Activated T-cell treated with anti-CD3 and anti-CD28 coated beads, Interleukin-2, amount 50 U/mL, for 24 hours (primary cell): ENCODE measurements at regions not wholly inside any gene's neighbourhood (a gene's known extent, or its start where the extent isn't known, plus 50 kb on each side); places are given as distances from the start of the nearest gene placed in this dataset.

ENCODE experiments used
- DNase-seq: peaks from one replicate; pipeline ENCODE4 v3.0.0-alpha.2; 2020
- H3K27ac Mint-ChIP-seq: 2 replicates; pipeline ENCODE4 v1.8.0; 2020; ENCODE audit warnings: mild to moderate bottlenecking, mixed read lengths
- H3K27me3 Mint-ChIP-seq: 2 replicates; pipeline ENCODE4 v1.8.0; 2020; ENCODE audit warnings: mixed read lengths
- H3K36me3 Mint-ChIP-seq: 2 replicates; pipeline ENCODE4 v1.8.0; 2020; ENCODE audit warnings: low read depth, mixed read lengths
- H3K4me1 Mint-ChIP-seq: 2 replicates; pipeline ENCODE4 v1.8.0; 2020; ENCODE audit warnings: low read depth, mixed read lengths
- H3K4me3 Mint-ChIP-seq: 2 replicates; pipeline ENCODE4 v1.8.0; 2020; ENCODE audit warnings: mild to moderate bottlenecking, moderate library complexity, mixed read lengths
- H3K9me3 Mint-ChIP-seq: 2 replicates; pipeline ENCODE4 v1.8.0; 2020; ENCODE audit warnings: mixed read lengths

DNA sequence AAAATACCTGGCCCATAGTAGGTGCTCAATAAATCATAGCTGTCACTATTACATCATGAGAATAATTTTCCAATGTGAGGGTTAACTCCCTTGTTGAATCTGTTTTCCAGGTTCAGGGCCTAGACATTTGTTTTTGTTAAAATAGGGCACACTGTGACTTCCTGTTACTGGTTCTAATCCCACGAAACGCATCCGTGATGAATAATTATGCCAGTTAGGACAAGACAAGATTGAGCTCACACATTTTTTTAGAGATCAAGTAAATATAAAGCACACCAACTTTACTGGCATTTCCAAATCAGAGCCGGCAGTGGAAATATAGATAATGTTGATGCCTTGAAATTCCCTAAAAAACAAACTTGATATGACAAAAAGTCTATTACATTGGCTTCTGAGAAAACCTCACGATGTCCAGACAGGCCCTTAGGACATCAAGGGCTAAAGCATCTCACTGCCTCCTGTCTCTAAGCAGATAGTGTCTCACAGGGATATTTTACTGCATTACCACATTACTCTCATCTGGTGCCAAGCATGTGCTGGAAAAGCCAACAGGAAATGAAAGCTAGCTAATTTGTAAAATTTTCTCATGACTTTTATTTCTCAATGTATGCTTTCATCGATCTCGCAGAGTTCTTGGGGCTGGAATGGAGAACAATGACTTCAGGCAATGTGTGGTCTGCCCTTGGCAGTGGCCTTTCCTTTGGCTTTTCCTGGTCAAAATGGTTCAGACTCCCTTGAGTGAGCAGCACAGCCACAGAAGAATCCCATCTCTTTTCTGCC lies 414.3 kb upstream of the PAPPA start:
- Mint-ChIP-seq H3K27me3 (no peaks in the 10 kb centered on the region), H3K27ac (no peak overlapping the region), H3K9me3 (no peaks in the 10 kb centered on the region), H3K4me3 (no peak overlapping the region), H3K36me3 (no peaks in the 10 kb centered on the region), H3K4me1 (no peaks in the 10 kb centered on the region)
- no peak for DNase-seq

DNA sequence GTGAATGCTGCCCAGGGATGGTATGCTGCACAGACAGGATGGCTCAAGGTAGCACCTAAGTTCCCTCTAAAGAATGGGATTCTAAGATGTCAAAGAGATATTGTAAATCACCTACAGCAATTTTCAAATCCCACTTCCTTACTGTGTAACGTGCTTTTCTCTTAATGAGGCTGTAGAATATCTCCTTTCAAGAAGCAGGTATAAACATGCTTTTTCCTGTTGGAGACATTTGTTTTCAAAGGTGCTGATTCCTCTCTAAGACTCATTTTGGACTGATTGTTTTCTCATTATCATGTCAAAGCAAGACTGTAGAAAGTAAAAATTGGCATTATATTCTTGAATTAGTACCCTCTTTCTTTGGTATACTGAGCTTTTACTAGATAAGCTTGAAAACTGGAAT lies 412.6 kb upstream of the PAPPA start:
- H3K27me3 Mint-ChIP-seq = no peaks in the 10 kb centered on the region
- no peak overlapping the region for H3K27ac Mint-ChIP-seq
- H3K9me3 Mint-ChIP-seq = no peaks in the 10 kb centered on the region
- no peaks in the 10 kb centered on the region for H3K4me1 Mint-ChIP-seq
- DNase-seq = no peak
- H3K36me3 Mint-ChIP-seq = no peaks in the 10 kb centered on the region
- no peak overlapping the region for H3K4me3 Mint-ChIP-seq

- Mint-ChIP-seq H3K4me3 (no peak overlapping the region), H3K36me3 (no peaks in the 10 kb centered on the region), H3K27me3 (no peaks in the 10 kb centered on the region), H3K9me3 (no peaks in the 10 kb centered on the region), H3K27ac (no peak overlapping the region), H3K4me1 (no peaks in the 10 kb centered on the region)
- DNase-seq = no peak
Measured at GRCh38 chr9:115743709-115744605, 409.6 kb upstream of the PAPPA start.

- Mint-ChIP-seq H3K9me3 (no peaks in the 10 kb centered on the region), H3K4me3 (no peak overlapping the region), H3K4me1 (no peaks in the 10 kb centered on the region), H3K36me3 (no peaks in the 10 kb centered on the region), H3K27me3 (no peaks in the 10 kb centered on the region), H3K27ac (no peak overlapping the region)
- no peak for DNase-seq
Measured at GRCh38 chr9:115746496-115746895, 407.1 kb upstream of the PAPPA start.

DNA sequence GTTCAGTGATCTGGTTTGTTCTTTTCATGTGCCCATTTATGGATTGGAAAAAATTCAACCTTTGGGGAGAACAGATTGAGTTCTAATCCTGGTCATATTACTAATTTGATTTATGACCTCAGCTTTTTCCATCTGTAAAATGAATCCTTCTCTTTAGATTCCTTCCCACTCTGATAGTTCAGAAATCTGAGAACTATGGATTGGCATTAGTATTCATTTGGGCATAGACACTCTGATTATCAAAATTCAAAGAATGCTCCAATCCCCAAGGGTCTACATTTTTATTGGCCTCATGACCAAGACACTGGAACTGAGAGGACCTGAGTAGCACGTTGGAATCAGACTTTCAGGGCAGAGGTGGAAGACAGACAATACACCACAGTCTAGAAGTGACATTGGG lies 405.9 kb upstream of the PAPPA start:
- Mint-ChIP-seq H3K4me1 (no peaks in the 10 kb centered on the region), H3K4me3 (no peak overlapping the region), H3K27ac (no peak overlapping the region), H3K27me3 (no peaks in the 10 kb centered on the region), H3K36me3 (no peaks in the 10 kb centered on the region), H3K9me3 (no peaks in the 10 kb centered on the region)
- DNase-seq = no peak

GRCh38 chr9:115756736-115757135 lies 396.9 kb upstream of the PAPPA start:
- DNase-seq = no peak
- H3K27ac Mint-ChIP-seq = no peak overlapping the region
- no peaks in the 10 kb centered on the region for H3K27me3 Mint-ChIP-seq
- no peaks in the 10 kb centered on the region for H3K9me3 Mint-ChIP-seq
- no peaks in the 10 kb centered on the region for H3K4me1 Mint-ChIP-seq
- H3K4me3 Mint-ChIP-seq = no peak overlapping the region
- H3K36me3 Mint-ChIP-seq = no peaks in the 10 kb centered on the region

DNA sequence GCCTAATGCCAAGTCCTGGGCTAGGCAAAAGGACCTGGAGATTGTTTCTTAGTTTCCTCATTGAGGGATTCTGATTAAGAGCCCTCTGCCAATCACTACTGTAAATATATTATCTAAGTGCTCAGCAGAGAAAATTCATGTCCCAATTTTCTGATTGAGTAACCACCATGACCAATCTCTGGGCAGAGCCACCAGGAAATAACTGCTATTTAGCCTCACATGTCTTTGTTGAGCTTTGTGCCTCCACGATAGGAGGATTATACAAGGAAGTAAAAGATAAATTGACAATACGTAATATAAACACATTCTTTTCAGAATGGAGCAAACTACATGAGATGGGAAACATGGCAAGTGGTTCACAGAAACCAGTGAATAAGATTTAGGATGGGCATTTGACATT lies 396.1 kb upstream of the PAPPA start:
- Mint-ChIP-seq H3K36me3 (no peaks in the 10 kb centered on the region), H3K9me3 (no peaks in the 10 kb centered on the region), H3K27ac (no peak overlapping the region), H3K4me1 (no peaks in the 10 kb centered on the region), H3K4me3 (no peak overlapping the region), H3K27me3 (no peaks in the 10 kb centered on the region)
- DNase-seq = no peak

- H3K9me3 Mint-ChIP-seq = no peaks in the 10 kb centered on the region
- no peak overlapping the region for H3K27ac Mint-ChIP-seq
- H3K4me1 Mint-ChIP-seq = no peaks in the 10 kb centered on the region
- no peak for DNase-seq
- H3K4me3 Mint-ChIP-seq = no peak overlapping the region
- H3K27me3 Mint-ChIP-seq = no peaks in the 10 kb centered on the region
- no peaks in the 10 kb centered on the region for H3K36me3 Mint-ChIP-seq
Measured at GRCh38 chr9:115758441-115758840, 395.1 kb upstream of the PAPPA start.

DNA sequence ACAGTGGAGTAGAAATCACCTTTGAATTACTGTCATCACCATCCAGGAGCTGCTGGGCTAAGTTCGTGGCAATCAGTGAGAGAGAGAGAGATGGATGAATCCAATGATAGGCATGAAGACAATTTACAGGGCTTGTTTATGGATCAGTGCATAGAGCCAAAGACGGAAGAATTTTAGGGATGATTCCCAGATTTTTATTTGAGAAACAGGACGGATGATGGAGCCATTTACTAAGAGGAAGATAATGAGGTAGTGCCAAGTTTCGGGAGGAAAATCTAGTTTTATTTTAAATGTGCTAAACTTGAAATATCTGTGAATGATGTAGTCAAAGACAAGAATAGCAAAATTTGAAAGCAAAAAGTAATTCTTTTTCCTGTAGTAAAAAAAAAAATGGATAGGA lies 394.2 kb upstream of the PAPPA start:
- no peaks in the 10 kb centered on the region for H3K27me3 Mint-ChIP-seq
- H3K27ac Mint-ChIP-seq = no peak overlapping the region
- no peaks in the 10 kb centered on the region for H3K4me1 Mint-ChIP-seq
- H3K9me3 Mint-ChIP-seq = no peaks in the 10 kb centered on the region
- no peak for DNase-seq
- no peaks in the 10 kb centered on the region for H3K36me3 Mint-ChIP-seq
- no peak overlapping the region for H3K4me3 Mint-ChIP-seq

DNA sequence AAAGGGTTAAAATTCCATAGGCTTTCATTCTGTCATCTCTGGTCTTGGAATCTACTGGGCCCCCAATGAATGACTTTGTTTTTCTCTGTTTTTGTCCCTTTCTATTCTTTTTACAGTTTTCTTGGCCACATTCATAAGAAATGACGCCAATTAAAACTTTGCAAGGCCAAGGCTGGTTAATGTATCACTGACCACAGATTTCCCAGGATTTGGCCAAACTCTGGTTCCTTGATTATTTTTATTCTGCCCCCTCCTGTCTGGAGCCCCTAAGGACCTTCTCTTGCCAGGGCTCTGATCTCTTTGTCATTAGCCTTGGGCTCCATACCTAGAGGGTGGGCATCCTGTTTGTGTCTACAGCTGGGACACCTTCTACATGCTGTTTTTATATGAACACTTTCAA lies 388.9 kb upstream of the PAPPA start:
- Mint-ChIP-seq H3K9me3 (no peaks in the 10 kb centered on the region), H3K4me1 (no peaks in the 10 kb centered on the region), H3K4me3 (no peak overlapping the region), H3K27ac (no peak overlapping the region), H3K27me3 (no peaks in the 10 kb centered on the region), H3K36me3 (no peaks in the 10 kb centered on the region)
- DNase-seq = no peak

DNA sequence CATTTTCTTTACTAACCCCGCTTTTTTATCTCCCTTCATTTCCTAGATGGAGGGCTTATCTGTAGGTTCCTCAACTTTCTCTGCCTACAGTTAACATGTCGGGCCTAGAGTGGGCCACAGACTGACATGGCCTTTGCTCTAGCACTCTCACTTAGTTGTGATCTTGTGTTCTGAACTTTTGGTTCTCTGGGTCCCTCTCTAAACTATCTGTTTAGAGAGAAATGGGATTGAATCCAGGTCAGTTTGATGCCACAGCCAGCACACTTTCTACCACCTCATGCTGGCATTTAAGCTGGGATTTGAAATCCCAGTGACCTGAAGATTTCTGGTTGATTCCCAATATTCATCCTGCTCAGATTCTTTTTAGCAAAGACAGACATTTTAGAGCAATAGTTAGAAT lies 388.5 kb upstream of the PAPPA start:
- H3K9me3 Mint-ChIP-seq = peaks cover 1% of the 10 kb centered on the region
- DNase-seq = no peak
- no peak overlapping the region for H3K4me3 Mint-ChIP-seq
- H3K4me1 Mint-ChIP-seq = no peaks in the 10 kb centered on the region
- no peak overlapping the region for H3K27ac Mint-ChIP-seq
- H3K36me3 Mint-ChIP-seq = no peaks in the 10 kb centered on the region
- no peaks in the 10 kb centered on the region for H3K27me3 Mint-ChIP-seq

GRCh38 chr9:115766370-115766955 lies 387.1 kb upstream of the PAPPA start:
- Mint-ChIP-seq H3K36me3 (no peaks in the 10 kb centered on the region), H3K27me3 (no peaks in the 10 kb centered on the region), H3K27ac (no peak overlapping the region)

GRCh38 chr9:115770521-115770920 lies 383.1 kb upstream of the PAPPA start:
- no peak overlapping the region for H3K4me3 Mint-ChIP-seq
- H3K9me3 Mint-ChIP-seq = peaks cover 3% of the 10 kb centered on the region
- no peak overlapping the region for H3K27ac Mint-ChIP-seq
- H3K4me1 Mint-ChIP-seq = no peaks in the 10 kb centered on the region
- no peaks in the 10 kb centered on the region for H3K36me3 Mint-ChIP-seq
- H3K27me3 Mint-ChIP-seq = no peaks in the 10 kb centered on the region
- DNase-seq = no peak

More at GRCh38 chr9:115766370-115766955, 387.1 kb upstream of the PAPPA start:
- peaks cover 3% of the 10 kb centered on the region for H3K9me3 Mint-ChIP-seq
- H3K4me3 Mint-ChIP-seq = no peak overlapping the region
- no peaks in the 10 kb centered on the region for H3K4me1 Mint-ChIP-seq
- DNase-seq = no peak

DNA sequence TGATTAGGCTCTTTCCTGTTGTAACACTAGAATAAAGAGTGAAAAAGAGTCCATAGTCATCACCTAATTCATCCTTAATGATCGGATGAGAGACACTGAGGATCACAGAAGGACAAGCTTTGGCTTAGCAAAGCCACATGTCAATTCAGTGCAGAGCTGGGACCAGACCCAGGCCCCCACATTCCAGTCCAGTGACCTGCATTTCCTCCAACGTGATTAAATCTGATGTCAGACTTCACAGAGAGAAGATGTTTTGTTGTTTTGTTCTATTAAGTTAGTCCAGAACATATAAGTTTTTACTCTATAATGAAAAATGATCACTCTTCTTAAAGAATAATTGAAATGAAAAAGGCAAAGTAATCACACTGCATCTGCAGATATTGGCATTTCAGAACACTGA lies 377.9 kb upstream of the PAPPA start:
- H3K4me3 Mint-ChIP-seq = no peak overlapping the region
- no peak overlapping the region for H3K27ac Mint-ChIP-seq
- no peaks in the 10 kb centered on the region for H3K9me3 Mint-ChIP-seq
- no peaks in the 10 kb centered on the region for H3K27me3 Mint-ChIP-seq
- DNase-seq = no peak
- no peaks in the 10 kb centered on the region for H3K36me3 Mint-ChIP-seq
- no peaks in the 10 kb centered on the region for H3K4me1 Mint-ChIP-seq

DNA sequence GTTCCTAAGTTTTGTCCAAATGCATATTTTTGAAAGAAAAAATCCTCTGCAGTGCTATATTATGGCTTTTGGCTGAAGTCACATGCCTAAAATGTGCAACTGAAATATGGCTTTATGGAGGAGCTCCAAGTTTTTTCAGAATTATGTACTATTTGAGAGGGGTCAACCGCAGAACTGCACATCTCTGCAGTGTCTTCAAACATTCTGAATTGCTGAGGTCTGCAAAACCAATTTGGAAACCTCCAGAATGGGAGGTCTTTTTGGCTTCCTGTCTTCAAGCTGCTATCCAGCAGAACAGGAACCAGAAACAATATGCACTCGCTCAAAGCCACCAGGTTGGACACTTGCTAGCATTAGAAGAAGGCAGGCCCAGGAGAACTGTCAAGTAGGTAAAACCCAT lies 376.0 kb upstream of the PAPPA start:
- no peak for DNase-seq
- H3K27ac Mint-ChIP-seq = no peak overlapping the region
- no peaks in the 10 kb centered on the region for H3K9me3 Mint-ChIP-seq
- H3K36me3 Mint-ChIP-seq = no peaks in the 10 kb centered on the region
- H3K4me1 Mint-ChIP-seq = no peaks in the 10 kb centered on the region
- H3K27me3 Mint-ChIP-seq = no peaks in the 10 kb centered on the region
- no peak overlapping the region for H3K4me3 Mint-ChIP-seq
